Chondrocyte (in vitro differentiated cells): ENCODE measurements at regions not wholly inside any gene's neighbourhood (a gene's known extent, or its start where the extent isn't known, plus 50 kb on each side); places are given as distances from the start of the nearest gene placed in this dataset.

Source experiments
- DNase-seq: peaks from one replicate; pipeline ENCODE4 v3.0.0; 2021; ENCODE audit warnings: mixed read lengths, low spot score
- H3K27ac Mint-ChIP-seq: one replicate; pipeline ENCODE4 v1.8.0; 2021; ENCODE audit warnings: mild to moderate bottlenecking, moderate library complexity, mixed read lengths; ENCODE audit not compliant: unreplicated experiment
- H3K27me3 Mint-ChIP-seq: 2 replicates; pipeline ENCODE4 v1.8.0; 2021; ENCODE audit warnings: low read depth, mixed read lengths
- H3K36me3 Mint-ChIP-seq: 2 replicates; pipeline ENCODE4 v1.8.0; 2021; ENCODE audit warnings: low read depth, mixed read lengths
- H3K4me1 Mint-ChIP-seq: 2 replicates; pipeline ENCODE4 v1.8.0; 2021; ENCODE audit warnings: low read depth, mild to moderate bottlenecking, mixed read lengths
- H3K4me3 Mint-ChIP-seq: one replicate; pipeline ENCODE4 v1.8.0; 2021; ENCODE audit warnings: mild to moderate bottlenecking, moderate library complexity, mixed read lengths; ENCODE audit not compliant: unreplicated experiment
- H3K9me3 Mint-ChIP-seq: 2 replicates; pipeline ENCODE4 v1.8.0; 2021; ENCODE audit warnings: low read depth, mixed read lengths
- CTCF ChIP-seq: fragments of 200-600 bp; sonication (generic); IDR thresholded peaks from 2 replicates; pipeline ENCODE4 v1.5.0; 2021; ENCODE audit warnings: antibody characterized with exemption, mild to moderate bottlenecking, moderate library complexity

- no peak for DNase-seq
- TF ChIP-seq CTCF: no peak
- no peaks in the 10 kb centered on the region for H3K4me1 Mint-ChIP-seq
- H3K9me3 Mint-ChIP-seq: no peaks in the 10 kb centered on the region
- peaks cover 19% of the 10 kb centered on the region for H3K36me3 Mint-ChIP-seq
- H3K27me3 Mint-ChIP-seq: no peaks in the 10 kb centered on the region
- H3K4me3 Mint-ChIP-seq: no peak overlapping the region
- no peak overlapping the region for H3K27ac Mint-ChIP-seq
Measured at GRCh38 chr21:28877318-28877884, 115.3 kb downstream of the LTN1 start.

GRCh38 chr21:28875078-28875477 lies 117.6 kb downstream of the LTN1 start:
- H3K27ac Mint-ChIP-seq: no peak overlapping the region

GRCh38 chr21:28872218-28872617 lies 120.5 kb downstream of the LTN1 start:
- no peak for DNase-seq
- Mint-ChIP-seq H3K4me3 (no peak overlapping the region), H3K36me3 (peaks cover 15% of the 10 kb centered on the region), H3K27ac (no peak overlapping the region), H3K9me3 (no peaks in the 10 kb centered on the region), H3K4me1 (no peaks in the 10 kb centered on the region), H3K27me3 (no peaks in the 10 kb centered on the region)
- no peak for TF ChIP-seq CTCF

More at GRCh38 chr21:28875078-28875477, 117.6 kb downstream of the LTN1 start:
- Mint-ChIP-seq H3K27me3 (no peaks in the 10 kb centered on the region), H3K4me3 (no peak overlapping the region), H3K36me3 (peaks cover 15% of the 10 kb centered on the region), H3K9me3 (no peaks in the 10 kb centered on the region), H3K4me1 (no peaks in the 10 kb centered on the region)
- no peak for DNase-seq
- TF ChIP-seq CTCF: no peak

GRCh38 chr21:28871388-28872010 lies 121.2 kb downstream of the LTN1 start:
- DNase-seq: no peak
- peak; percentile 53 for TF ChIP-seq CTCF
- Mint-ChIP-seq H3K4me1 (no peaks in the 10 kb centered on the region), H3K36me3 (peaks cover 14% of the 10 kb centered on the region), H3K9me3 (no peaks in the 10 kb centered on the region), H3K27ac (no peak overlapping the region), H3K27me3 (no peaks in the 10 kb centered on the region), H3K4me3 (no peak overlapping the region)

GRCh38 chr21:28867401-28867800 lies 125.3 kb downstream of the LTN1 start:
- TF ChIP-seq CTCF: no peak
- DNase-seq: no peak
- Mint-ChIP-seq H3K4me3 (no peak overlapping the region), H3K27me3 (no peaks in the 10 kb centered on the region), H3K4me1 (no peaks in the 10 kb centered on the region), H3K36me3 (no peaks in the 10 kb centered on the region), H3K27ac (peak overlapping the region; percentile 53), H3K9me3 (no peaks in the 10 kb centered on the region)
